ENCODE measurements at regions not wholly inside any gene's neighbourhood (a gene's known extent, or its start where the extent isn't known, plus 50 kb on each side); places are given as distances from the start of the nearest gene placed in this dataset.
"Not testable (repeated sequence)": the region's sequence is repeated elsewhere in the genome, so short reads cannot be mapped to it uniquely, and the experiment has no call there.

GRCh38 chr3:181610083-181610972 is 101.4 kb upstream of the SOX2 start:
- Histone ChIP-seq H3K4me3 (ENCODE audit: low read depth in 1 of 5, low read length in 5 of 5) (no peak overlapping the region), H3K27ac (ENCODE audit: low read depth, low read length) (no peak overlapping the region), H3K27me3 (ENCODE audit: control insufficient read depth in 5 of 5, insufficient read depth in 4 of 5, low read length in 5 of 5) (no peaks in the 10 kb centered on the region)

GRCh38 chr3:181609030-181609767 is 102.5 kb upstream of the SOX2 start:
- Histone ChIP-seq H3K27ac (ENCODE audit: low read depth, low read length) (no peak overlapping the region), H3K36me3 (ENCODE audit: control insufficient read depth in 5 of 5, insufficient read depth in 5 of 5, low read length in 5 of 5) (no peaks in the 10 kb centered on the region), H3K9me3 (ENCODE audit: control insufficient read depth in 5 of 5, low read length in 5 of 5) (no peaks in the 10 kb centered on the region), H3K27me3 (ENCODE audit: control insufficient read depth in 5 of 5, insufficient read depth in 4 of 5, low read length in 5 of 5) (no peaks in the 10 kb centered on the region), H3K9ac (ENCODE audit: low read length in 5 of 5) (no peak overlapping the region), H3K4me1 (ENCODE audit: control insufficient read depth in 5 of 5, insufficient read depth in 5 of 5, low read length in 5 of 5) (no peaks in the 10 kb centered on the region), H3K4me3 (ENCODE audit: low read depth in 1 of 5, low read length in 5 of 5) (no peak overlapping the region)

More at GRCh38 chr3:181610083-181610972, 101.4 kb upstream of the SOX2 start:
- no peaks in the 10 kb centered on the region for H3K36me3 ChIP-seq (ENCODE audit: control insufficient read depth in 5 of 5, insufficient read depth in 5 of 5, low read length in 5 of 5)
- no peak overlapping the region for H3K9ac ChIP-seq (ENCODE audit: low read length in 5 of 5)
- no peaks in the 10 kb centered on the region for H3K9me3 ChIP-seq (ENCODE audit: control insufficient read depth in 5 of 5, low read length in 5 of 5)
- H3K4me1 ChIP-seq (ENCODE audit: control insufficient read depth in 5 of 5, insufficient read depth in 5 of 5, low read length in 5 of 5) = no peaks in the 10 kb centered on the region

GRCh38 chr3:181604267-181604666 is 107.5 kb upstream of the SOX2 start:
- no peaks in the 10 kb centered on the region for H3K36me3 ChIP-seq (ENCODE audit: control insufficient read depth in 5 of 5, insufficient read depth in 5 of 5, low read length in 5 of 5)
- H3K27ac ChIP-seq (ENCODE audit: low read depth, low read length) = no peak overlapping the region
- H3K4me1 ChIP-seq (ENCODE audit: control insufficient read depth in 5 of 5, insufficient read depth in 5 of 5, low read length in 5 of 5) = no peaks in the 10 kb centered on the region
- no peak overlapping the region for H3K4me3 ChIP-seq (ENCODE audit: low read depth in 1 of 5, low read length in 5 of 5)
- no peaks in the 10 kb centered on the region for H3K27me3 ChIP-seq (ENCODE audit: control insufficient read depth in 5 of 5, insufficient read depth in 4 of 5, low read length in 5 of 5)
- no peak overlapping the region for H3K9ac ChIP-seq (ENCODE audit: low read length in 5 of 5)
- no peaks in the 10 kb centered on the region for H3K9me3 ChIP-seq (ENCODE audit: control insufficient read depth in 5 of 5, low read length in 5 of 5)

GRCh38 chr3:181596126-181596525 is 115.6 kb upstream of the SOX2 start:
- Histone ChIP-seq H3K36me3 (ENCODE audit: control insufficient read depth in 5 of 5, insufficient read depth in 5 of 5, low read length in 5 of 5) (no peaks in the 10 kb centered on the region), H3K4me3 (ENCODE audit: low read depth in 1 of 5, low read length in 5 of 5) (no peak overlapping the region), H3K9me3 (ENCODE audit: control insufficient read depth in 5 of 5, low read length in 5 of 5) (peaks cover 0 to 4% (median 1%) of the 10 kb centered on the region in 5 donors), H3K27ac (ENCODE audit: low read depth, low read length) (no peak overlapping the region), H3K27me3 (ENCODE audit: control insufficient read depth in 5 of 5, insufficient read depth in 4 of 5, low read length in 5 of 5) (no peaks in the 10 kb centered on the region), H3K9ac (ENCODE audit: low read length in 5 of 5) (no peak overlapping the region), H3K4me1 (ENCODE audit: control insufficient read depth in 5 of 5, insufficient read depth in 5 of 5, low read length in 5 of 5) (no peaks in the 10 kb centered on the region)

- not testable (repeated sequence) for H3K4me1 ChIP-seq (ENCODE audit: control insufficient read depth in 5 of 5, insufficient read depth in 5 of 5, low read length in 5 of 5); H3K27me3 ChIP-seq (ENCODE audit: control insufficient read depth in 5 of 5, insufficient read depth in 4 of 5, low read length in 5 of 5); H3K4me3 ChIP-seq (ENCODE audit: low read depth in 1 of 5, low read length in 5 of 5); H3K36me3 ChIP-seq (ENCODE audit: control insufficient read depth in 5 of 5, insufficient read depth in 5 of 5, low read length in 5 of 5); H3K9ac ChIP-seq (ENCODE audit: low read length in 5 of 5); H3K27ac ChIP-seq (ENCODE audit: low read depth, low read length)
- H3K9me3 ChIP-seq (ENCODE audit: control insufficient read depth in 5 of 5, low read length in 5 of 5) = peaks cover 0 to 12% (median 3%) of the 10 kb centered on the region in 5 donors
These were observed 120.8 kb upstream of the SOX2 start for GRCh38 chr3:181590939-181591338.

- Histone ChIP-seq H3K9ac (ENCODE audit: low read length in 5 of 5) (no peak overlapping the region), H3K4me1 (ENCODE audit: control insufficient read depth in 5 of 5, insufficient read depth in 5 of 5, low read length in 5 of 5) (no peaks in the 10 kb centered on the region), H3K27me3 (ENCODE audit: control insufficient read depth in 5 of 5, insufficient read depth in 4 of 5, low read length in 5 of 5) (no peaks in the 10 kb centered on the region), H3K9me3 (ENCODE audit: control insufficient read depth in 5 of 5, low read length in 5 of 5) (peaks cover 0 to 3% (median 0%) of the 10 kb centered on the region in 5 donors), H3K4me3 (ENCODE audit: low read depth in 1 of 5, low read length in 5 of 5) (no peak overlapping the region), H3K27ac (ENCODE audit: low read depth, low read length) (no peak overlapping the region), H3K36me3 (ENCODE audit: control insufficient read depth in 5 of 5, insufficient read depth in 5 of 5, low read length in 5 of 5) (no peaks in the 10 kb centered on the region)
These were observed 129.1 kb upstream of the SOX2 start for GRCh38 chr3:181582619-181583018.

- H3K9me3 ChIP-seq (ENCODE audit: control insufficient read depth in 5 of 5, low read length in 5 of 5) = no peaks in the 10 kb centered on the region
- H3K4me1 ChIP-seq (ENCODE audit: control insufficient read depth in 5 of 5, insufficient read depth in 5 of 5, low read length in 5 of 5) = no peaks in the 10 kb centered on the region
- no peaks in the 10 kb centered on the region for H3K27me3 ChIP-seq (ENCODE audit: control insufficient read depth in 5 of 5, insufficient read depth in 4 of 5, low read length in 5 of 5)
- no peak overlapping the region for H3K9ac ChIP-seq (ENCODE audit: low read length in 5 of 5)
- H3K36me3 ChIP-seq (ENCODE audit: control insufficient read depth in 5 of 5, insufficient read depth in 5 of 5, low read length in 5 of 5) = no peaks in the 10 kb centered on the region
- no peak overlapping the region for H3K4me3 ChIP-seq (ENCODE audit: low read depth in 1 of 5, low read length in 5 of 5)
- H3K27ac ChIP-seq (ENCODE audit: low read depth, low read length) = no peak overlapping the region
These were observed 130.1 kb upstream of the SOX2 start for GRCh38 chr3:181581656-181582055.

- no peak overlapping the region for H3K9ac ChIP-seq (ENCODE audit: low read length in 5 of 5)
- H3K27ac ChIP-seq (ENCODE audit: low read depth, low read length) = no peak overlapping the region
- H3K9me3 ChIP-seq (ENCODE audit: control insufficient read depth in 5 of 5, low read length in 5 of 5) = no peaks in the 10 kb centered on the region
- H3K27me3 ChIP-seq (ENCODE audit: control insufficient read depth in 5 of 5, insufficient read depth in 4 of 5, low read length in 5 of 5) = no peaks in the 10 kb centered on the region
- H3K4me3 ChIP-seq (ENCODE audit: low read depth in 1 of 5, low read length in 5 of 5) = no peak overlapping the region
- H3K4me1 ChIP-seq (ENCODE audit: control insufficient read depth in 5 of 5, insufficient read depth in 5 of 5, low read length in 5 of 5) = no peaks in the 10 kb centered on the region
- H3K36me3 ChIP-seq (ENCODE audit: control insufficient read depth in 5 of 5, insufficient read depth in 5 of 5, low read length in 5 of 5) = no peaks in the 10 kb centered on the region
These were observed 133.0 kb upstream of the SOX2 start for GRCh38 chr3:181578743-181579142.

- H3K4me1 ChIP-seq (ENCODE audit: control insufficient read depth in 5 of 5, insufficient read depth in 5 of 5, low read length in 5 of 5) = no peaks in the 10 kb centered on the region
These were observed 139.3 kb upstream of the SOX2 start for GRCh38 chr3:181572432-181572831.

GRCh38 chr3:181570472-181570871 is 141.3 kb upstream of the SOX2 start:
- no peak overlapping the region for H3K27ac ChIP-seq (ENCODE audit: low read depth, low read length)

More at GRCh38 chr3:181572432-181572831, 139.3 kb upstream of the SOX2 start:
- H3K27me3 ChIP-seq (ENCODE audit: control insufficient read depth in 5 of 5, insufficient read depth in 4 of 5, low read length in 5 of 5) = no peaks in the 10 kb centered on the region
- H3K4me3 ChIP-seq (ENCODE audit: low read depth in 1 of 5, low read length in 5 of 5) = no peak overlapping the region
- H3K9me3 ChIP-seq (ENCODE audit: control insufficient read depth in 5 of 5, low read length in 5 of 5) = no peaks in the 10 kb centered on the region
- H3K27ac ChIP-seq (ENCODE audit: low read depth, low read length) = no peak overlapping the region
- H3K9ac ChIP-seq (ENCODE audit: low read length in 5 of 5) = no peak overlapping the region
- no peaks in the 10 kb centered on the region for H3K36me3 ChIP-seq (ENCODE audit: control insufficient read depth in 5 of 5, insufficient read depth in 5 of 5, low read length in 5 of 5)

More at GRCh38 chr3:181570472-181570871, 141.3 kb upstream of the SOX2 start:
- Histone ChIP-seq H3K36me3 (ENCODE audit: control insufficient read depth in 5 of 5, insufficient read depth in 5 of 5, low read length in 5 of 5) (no peaks in the 10 kb centered on the region), H3K9ac (ENCODE audit: low read length in 5 of 5) (no peak overlapping the region), H3K4me3 (ENCODE audit: low read depth in 1 of 5, low read length in 5 of 5) (no peak overlapping the region), H3K4me1 (ENCODE audit: control insufficient read depth in 5 of 5, insufficient read depth in 5 of 5, low read length in 5 of 5) (no peaks in the 10 kb centered on the region), H3K9me3 (ENCODE audit: control insufficient read depth in 5 of 5, low read length in 5 of 5) (no peaks in the 10 kb centered on the region), H3K27me3 (ENCODE audit: control insufficient read depth in 5 of 5, insufficient read depth in 4 of 5, low read length in 5 of 5) (no peaks in the 10 kb centered on the region)
